GM21360 (cell line): ENCODE measurements at regions not wholly inside any gene's neighbourhood (a gene's known extent, or its start where the extent isn't known, plus 50 kb on each side); places are given as distances from the start of the nearest gene placed in this dataset.

Experiments
- ATAC-seq: cut with Tn5 transposase; IDR thresholded peaks from one replicate; pipeline ENCODE4 v1.9.1; 2021; ENCODE audit warnings: mild to moderate bottlenecking, moderate library complexity; ENCODE audit not compliant: unreplicated experiment

DNA sequence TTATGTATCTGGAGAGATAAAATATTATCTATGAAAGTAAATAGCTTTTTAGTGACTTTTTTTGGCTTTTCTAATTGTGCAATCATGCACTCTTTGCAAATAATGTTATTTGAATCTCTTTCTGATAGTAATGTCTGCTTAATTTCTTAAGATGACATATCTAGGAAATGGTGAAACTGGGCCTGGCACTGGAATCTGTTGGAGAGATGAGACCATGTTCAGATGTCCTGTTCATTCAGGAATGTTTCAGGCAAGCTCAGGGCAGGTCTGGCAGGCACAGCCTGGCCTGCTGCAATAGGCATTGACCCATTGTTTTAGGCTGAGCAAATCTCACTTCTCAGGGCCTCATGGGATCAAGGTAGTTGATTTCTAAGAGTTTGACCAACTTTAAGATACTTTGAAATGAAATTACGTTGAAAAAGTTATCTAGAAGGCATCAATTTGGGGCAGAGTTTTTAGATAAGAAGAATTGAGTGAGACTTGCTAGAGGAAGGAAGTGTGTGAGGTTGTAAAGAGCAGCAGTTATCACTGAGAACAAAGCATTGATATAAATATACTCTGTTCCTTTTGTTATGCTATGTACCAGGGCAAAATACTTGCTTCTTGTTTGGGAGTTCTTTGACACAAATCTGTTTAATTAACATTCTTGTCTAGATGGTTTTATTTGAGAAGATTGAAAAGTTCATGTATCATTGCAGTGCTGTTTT lies 133.0 kb upstream of the LEF1 start:
- no peak for ATAC-seq

- ATAC-seq = no peak
Observed at GRCh38 chr4:108297605-108298004, 128.9 kb upstream of the LEF1 start.

DNA sequence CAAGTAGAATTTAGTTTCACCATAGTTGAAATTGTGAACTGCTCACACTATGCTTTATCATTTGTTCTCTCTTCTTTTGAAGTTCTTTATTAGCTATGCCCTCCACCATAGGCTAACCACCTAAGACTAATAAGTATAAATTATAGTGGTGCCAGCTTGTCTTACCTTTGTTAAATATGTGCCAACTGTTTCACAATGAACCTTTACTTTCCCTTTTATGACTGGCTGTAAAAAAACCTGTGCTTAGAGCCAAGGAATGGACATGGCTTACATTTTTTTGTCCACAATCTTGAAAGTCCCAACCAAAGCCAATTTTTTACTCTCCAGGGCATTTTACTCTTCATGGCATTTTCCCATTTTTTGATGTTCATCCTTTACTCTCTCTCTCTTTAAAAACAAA lies 123.5 kb upstream of the LEF1 start:
- ATAC-seq = no peak

- ATAC-seq = no peak
Observed at GRCh38 chr4:108291137-108291536, 122.4 kb upstream of the LEF1 start.

DNA sequence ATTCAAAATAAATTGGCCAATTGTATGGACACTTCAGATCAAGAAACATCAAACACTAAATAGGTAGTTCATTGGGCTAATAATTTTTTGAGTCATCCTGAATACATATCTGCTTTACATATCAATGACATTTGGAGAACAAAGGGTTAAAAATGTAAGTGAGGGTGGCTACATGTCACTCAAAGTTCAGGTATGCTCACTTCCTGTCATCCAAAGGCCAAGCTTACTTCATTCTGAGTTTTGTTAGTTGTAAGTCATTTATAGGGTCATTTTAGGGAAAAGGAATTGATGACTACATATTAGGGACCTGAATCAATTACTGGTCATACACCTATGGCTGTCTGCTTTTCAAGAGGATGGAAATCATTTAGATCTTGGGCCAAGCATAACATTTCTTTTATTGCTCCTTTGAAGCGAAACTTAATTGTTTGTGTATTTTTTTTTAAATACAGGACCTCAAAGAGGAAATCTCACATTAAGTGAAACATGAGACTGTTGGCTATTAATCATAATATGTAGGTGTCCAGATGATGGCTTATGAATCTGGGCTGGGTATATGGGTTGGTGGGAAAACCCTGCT lies 119.2 kb upstream of the LEF1 start:
- ATAC-seq = no peak

DNA sequence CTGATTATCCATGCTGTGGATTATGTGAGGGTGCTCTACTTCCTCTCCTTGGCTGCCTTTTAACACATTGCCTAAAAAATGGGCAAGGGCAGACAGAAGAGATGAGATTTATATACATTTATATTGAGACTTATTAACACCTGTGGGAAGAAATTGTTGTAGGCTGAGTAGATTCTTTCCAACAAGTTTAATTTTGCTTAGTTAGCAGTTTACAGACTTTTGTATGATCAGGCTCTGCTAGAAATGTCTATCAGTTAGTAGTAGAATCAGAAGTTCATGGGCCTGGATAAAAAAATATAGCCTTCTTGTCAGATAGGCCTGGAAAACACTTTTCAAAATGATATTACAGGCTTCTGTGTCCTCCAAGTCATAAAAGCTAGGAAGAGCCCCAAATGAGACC lies 111.3 kb upstream of the LEF1 start:
- ATAC-seq = no peak

DNA sequence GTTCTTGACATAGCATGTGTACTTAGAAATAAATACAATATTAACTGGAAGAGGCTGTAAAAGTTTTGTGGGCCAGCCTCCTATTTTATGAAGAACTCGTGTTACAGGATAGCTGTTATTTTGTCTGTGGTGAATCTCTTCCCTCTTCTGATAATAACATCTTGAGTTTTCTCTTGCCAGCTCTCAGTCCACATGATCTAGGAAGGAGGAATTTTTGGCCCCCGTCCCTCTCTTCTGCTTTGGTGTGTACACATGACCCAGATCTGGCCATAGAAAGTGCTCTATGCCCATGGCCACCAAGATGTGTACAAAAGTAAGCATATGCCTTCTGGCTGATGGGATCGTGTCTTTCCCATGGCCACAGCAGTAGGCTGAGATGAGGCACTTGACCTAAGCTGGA lies 108.0 kb upstream of the LEF1 start:
- no peak for ATAC-seq

DNA sequence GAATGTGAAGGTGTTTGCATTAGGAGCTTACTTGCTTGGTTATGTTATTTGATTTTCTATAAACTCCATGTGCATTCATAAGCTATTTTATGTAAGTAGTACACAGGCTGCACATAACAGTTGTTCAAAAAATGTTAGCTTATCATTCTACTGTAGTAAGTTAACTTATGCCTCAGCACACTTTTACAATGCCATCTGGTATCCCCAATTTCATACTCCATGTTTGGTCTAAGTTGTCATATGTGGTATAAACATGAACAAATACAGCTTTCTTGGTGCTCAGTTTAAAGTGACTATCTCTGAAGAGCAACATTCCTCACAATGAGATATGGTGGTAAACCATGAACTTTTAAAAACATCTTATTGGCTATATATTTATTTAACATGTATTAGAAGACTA lies 104.3 kb upstream of the LEF1 start:
- no peak for ATAC-seq

- ATAC-seq = no peak
Observed at GRCh38 chr4:108272561-108272960, 103.8 kb upstream of the LEF1 start.

DNA sequence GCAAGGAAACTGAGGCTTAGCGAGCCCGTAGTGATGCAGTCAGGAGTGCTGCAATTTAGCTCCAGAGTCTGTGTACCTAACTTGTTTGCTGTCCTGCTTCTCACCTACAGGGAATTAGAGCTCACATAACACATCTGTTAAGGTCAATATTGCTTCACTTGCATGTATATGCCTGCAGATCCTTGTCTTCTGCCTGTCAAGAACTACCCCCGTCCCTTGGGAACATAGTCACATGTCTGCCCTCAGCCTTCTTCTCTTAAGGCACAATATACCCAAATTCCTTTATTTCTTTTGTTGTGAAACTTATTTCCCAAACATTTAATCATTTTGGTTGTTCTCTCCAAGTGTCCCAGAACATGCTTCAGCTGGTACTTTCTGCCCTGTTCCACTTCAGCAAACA lies 103.3 kb upstream of the LEF1 start:
- ATAC-seq = no peak

DNA sequence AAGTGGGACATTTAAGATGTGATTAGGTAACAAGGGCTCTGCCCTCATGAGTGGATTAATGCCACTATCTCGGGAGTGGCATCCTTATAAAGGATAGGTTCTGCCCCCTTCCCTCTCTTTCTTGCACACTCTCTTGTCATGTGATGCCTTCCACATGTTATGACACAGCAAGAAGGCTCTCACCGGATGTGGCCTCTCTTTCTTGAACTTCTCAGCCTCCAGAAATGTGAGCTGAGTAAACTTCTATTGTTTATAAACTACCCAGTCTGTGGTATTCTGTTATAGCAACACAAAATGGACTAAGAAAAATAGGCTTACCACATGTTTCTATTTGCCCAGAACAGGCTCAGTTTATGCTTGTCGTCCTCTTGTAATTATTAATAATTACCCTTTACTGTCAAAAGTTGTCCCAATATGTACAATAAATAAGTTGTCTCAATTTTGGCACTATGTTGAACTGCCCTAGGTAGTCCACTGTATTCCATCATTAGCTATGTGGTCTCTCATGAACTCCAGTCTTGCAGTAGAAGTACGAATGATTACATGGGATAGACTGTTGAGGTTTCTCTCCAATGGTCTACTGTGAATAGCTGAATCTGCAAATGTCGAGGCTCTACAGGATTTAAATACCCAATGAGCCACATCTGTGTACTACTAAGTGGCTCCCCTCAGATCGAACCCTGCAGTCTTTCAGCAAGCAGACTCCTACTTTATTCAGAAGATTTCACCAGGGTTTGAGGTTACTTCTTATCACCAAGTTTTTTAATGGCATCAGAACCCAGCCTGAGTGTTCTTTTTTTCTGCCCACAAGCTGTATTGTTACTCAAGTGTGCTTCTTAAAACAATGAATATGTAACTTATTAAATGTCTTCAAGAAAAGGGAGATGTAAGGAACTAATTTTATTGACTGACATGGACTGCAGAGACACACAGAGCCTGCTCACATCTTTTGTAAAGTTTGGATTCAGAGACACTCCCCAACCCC lies 102.0 kb upstream of the LEF1 start:
- ATAC-seq = no peak

GRCh38 chr4:108264693-108265092 lies 96.0 kb upstream of the LEF1 start:
- no peak for ATAC-seq

GRCh38 chr4:108263057-108263456 lies 94.3 kb upstream of the LEF1 start:
- no peak for ATAC-seq

DNA sequence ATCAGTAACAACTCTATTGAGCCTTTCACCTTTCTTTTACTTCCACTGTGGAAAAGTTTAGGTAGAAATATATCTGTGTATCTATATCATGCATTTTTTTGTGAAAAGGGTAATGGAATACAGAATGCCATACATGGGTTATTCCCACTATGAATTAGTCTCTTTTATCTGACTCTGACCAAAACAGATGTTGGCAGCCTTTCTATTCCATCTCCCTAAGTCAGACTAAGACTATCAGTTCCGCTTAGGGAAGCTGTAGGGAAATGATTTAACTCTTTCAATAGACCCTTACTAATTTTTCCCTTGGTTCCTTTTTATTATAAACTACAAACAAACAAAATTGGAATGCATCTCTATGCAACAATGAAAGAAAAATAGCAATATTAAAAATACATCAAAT lies 92.3 kb upstream of the LEF1 start:
- ATAC-seq = no peak

DNA sequence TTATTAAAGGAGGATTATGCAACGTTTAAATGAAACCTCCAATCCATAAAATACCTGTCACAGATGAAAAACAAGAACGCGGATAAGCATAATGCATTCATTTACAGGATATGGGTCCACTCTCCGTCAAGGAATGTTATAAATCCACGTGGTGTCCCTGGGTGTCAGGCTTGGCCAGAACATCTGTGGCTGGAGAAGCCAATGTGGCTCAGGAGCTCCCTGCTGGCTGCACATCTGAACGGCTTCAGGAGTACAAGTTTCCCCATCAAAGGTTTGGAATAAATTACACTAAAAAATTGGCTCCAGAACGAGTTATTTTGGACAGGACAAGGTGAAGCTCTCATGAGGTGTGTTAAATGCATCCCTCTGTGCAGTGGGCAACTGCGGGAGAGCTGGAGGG lies 87.8 kb upstream of the LEF1 start:
- no peak for ATAC-seq

GRCh38 chr4:108255203-108255747 lies 86.5 kb upstream of the LEF1 start:
- ATAC-seq = no peak

DNA sequence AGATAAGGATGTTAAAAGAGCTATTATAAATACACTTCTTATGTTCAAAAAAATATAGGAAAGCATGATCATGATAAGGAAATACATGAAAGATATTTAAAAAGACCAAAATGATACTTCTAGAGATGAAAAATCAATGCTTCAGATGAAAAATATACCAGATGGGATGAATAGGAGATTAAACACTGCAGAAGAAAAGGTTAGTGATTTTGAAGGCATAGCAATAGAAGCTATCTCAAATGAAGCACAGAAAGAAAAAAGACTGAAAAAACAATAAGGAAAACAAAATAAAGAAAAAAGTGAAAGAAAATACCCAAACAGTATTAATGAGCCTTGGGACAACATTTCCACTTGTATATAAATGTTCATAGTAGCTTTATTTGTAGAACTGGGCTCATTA lies 80.7 kb upstream of the LEF1 start:
- ATAC-seq = no peak

- ATAC-seq = no peak
Observed at GRCh38 chr4:108247387-108248049, 78.8 kb upstream of the LEF1 start.

DNA sequence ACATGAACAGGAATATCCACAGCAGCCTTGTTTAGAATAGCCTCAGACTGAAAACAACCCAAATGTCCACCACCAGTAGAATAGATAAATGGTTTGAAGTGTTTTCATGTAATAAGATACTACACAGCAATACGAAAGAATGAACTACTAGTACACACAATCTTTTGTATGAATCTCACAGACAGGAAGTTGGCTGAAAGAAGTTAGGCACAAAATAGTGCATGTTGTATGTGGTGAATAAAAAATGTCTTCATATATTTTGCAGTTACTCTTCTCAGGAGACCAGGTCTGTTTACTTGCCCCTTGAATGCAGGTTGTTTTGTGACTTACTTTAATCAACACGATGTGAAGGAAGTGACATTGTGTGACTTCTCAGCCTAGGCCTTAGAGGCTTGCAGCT lies 75.9 kb upstream of the LEF1 start:
- no peak for ATAC-seq

GRCh38 chr4:108240366-108240765 lies 71.6 kb upstream of the LEF1 start:
- ATAC-seq = no peak

GRCh38 chr4:108237693-108238092 lies 69.0 kb upstream of the LEF1 start:
- no peak for ATAC-seq
